Skeletal muscle tissue (tissue), 3 donors: ENCODE measurements at regions not wholly inside any gene's neighbourhood (a gene's known extent, or its start where the extent isn't known, plus 50 kb on each side); places are given as distances from the start of the nearest gene placed in this dataset.
A peak's percentile ranks its signal among the peaks of the same experiment; 100 is the strongest.

Experiments
- H3K27ac ChIP-seq: one replicate; pipeline ENCODE4 v1.7.0; 2013; ENCODE audit warnings: mild to moderate bottlenecking, low read depth, low read length, inconsistent platforms
- H3K27me3 ChIP-seq, 3 donors: one replicate each; pipeline ENCODE4 v1.7.0; 2013; ENCODE audit warnings: low read length in 3 of 3; ENCODE audit not compliant: control insufficient read depth in 3 of 3, insufficient read depth in 3 of 3
- H3K36me3 ChIP-seq, 3 donors: one replicate each; pipeline ENCODE4 v1.7.0; 2013; ENCODE audit warnings: low read length in 3 of 3; ENCODE audit not compliant: control insufficient read depth in 3 of 3, insufficient read depth in 3 of 3
- H3K4me1 ChIP-seq, 3 donors: one replicate each; pipeline ENCODE4 v1.7.0; 2013; ENCODE audit warnings: low read length in 3 of 3, mild to moderate bottlenecking in 3 of 3; ENCODE audit not compliant: control insufficient read depth in 3 of 3, insufficient read depth in 3 of 3
- H3K4me3 ChIP-seq, 3 donors: one replicate each; pipeline ENCODE4 v1.7.0; 2013; ENCODE audit warnings: low read length in 3 of 3
- H3K9ac ChIP-seq, 3 donors: one replicate each; pipeline ENCODE4 v1.7.0; 2013; ENCODE audit warnings: low read length in 3 of 3, mild to moderate bottlenecking in 3 of 3, moderate library complexity in 2 of 3, low read depth in 1 of 3
- H3K9me3 ChIP-seq, 3 donors: one replicate each; pipeline ENCODE4 v1.7.0; 2013; ENCODE audit warnings: low read length in 3 of 3; ENCODE audit not compliant: control insufficient read depth in 3 of 3
- donor health status: Osteomylitis.

GRCh38 chr10:61166065-61166464, 222.1 kb upstream of the RHOBTB1 start:
- Histone ChIP-seq H3K27ac (peak overlapping the region; percentile 84), H3K27me3 (no peaks in the 10 kb centered on the region), H3K36me3 (no peaks in the 10 kb centered on the region)

GRCh38 chr10:61164458-61165160, 220.6 kb upstream of the RHOBTB1 start:
- Histone ChIP-seq H3K9me3 (no peaks in the 10 kb centered on the region), H3K9ac (peak overlapping the region; percentile 5 to 34 (median 28)), H3K27me3 (no peaks in the 10 kb centered on the region), H3K27ac (peak overlapping the region; percentile 84), H3K4me3 (no peak overlapping the region), H3K4me1 (peaks cover 21 to 30% (median 25%) of the 10 kb centered on the region in 3 donors), H3K36me3 (no peaks in the 10 kb centered on the region)

More at GRCh38 chr10:61166065-61166464, 222.1 kb upstream of the RHOBTB1 start:
- Histone ChIP-seq H3K9ac (peak overlapping the region in 1 of 3 donors; percentile 55), H3K4me1 (peaks cover 26 to 36% (median 33%) of the 10 kb centered on the region in 3 donors), H3K9me3 (no peaks in the 10 kb centered on the region), H3K4me3 (no peak overlapping the region)

GRCh38 chr10:61163403-61163802, 219.4 kb upstream of the RHOBTB1 start:
- no peaks in the 10 kb centered on the region for H3K36me3 ChIP-seq
- H3K27ac ChIP-seq: peak overlapping the region; percentile 84
- no peaks in the 10 kb centered on the region for H3K9me3 ChIP-seq
- H3K4me1 ChIP-seq: peaks cover 21 to 25% (median 23%) of the 10 kb centered on the region in 3 donors
- no peaks in the 10 kb centered on the region for H3K27me3 ChIP-seq
- H3K4me3 ChIP-seq: no peak overlapping the region
- peak overlapping the region in 2 of 3 donors; percentile 5 to 10 for H3K9ac ChIP-seq

- peaks cover 16 to 22% (median 20%) of the 10 kb centered on the region in 3 donors for H3K4me1 ChIP-seq
- no peaks in the 10 kb centered on the region for H3K9me3 ChIP-seq
- H3K36me3 ChIP-seq: no peaks in the 10 kb centered on the region
- no peak overlapping the region for H3K4me3 ChIP-seq
- H3K27me3 ChIP-seq: no peaks in the 10 kb centered on the region
- no peak overlapping the region for H3K27ac ChIP-seq
- no peak overlapping the region for H3K9ac ChIP-seq
These were observed 216.3 kb upstream of the RHOBTB1 start for GRCh38 chr10:61160253-61160652.

- no peaks in the 10 kb centered on the region for H3K36me3 ChIP-seq
- H3K4me1 ChIP-seq: peaks cover 11 to 16% (median 15%) of the 10 kb centered on the region in 3 donors
- no peaks in the 10 kb centered on the region for H3K9me3 ChIP-seq
- no peak overlapping the region for H3K9ac ChIP-seq
- no peaks in the 10 kb centered on the region for H3K27me3 ChIP-seq
- H3K27ac ChIP-seq: no peak overlapping the region
- H3K4me3 ChIP-seq: no peak overlapping the region
These were observed 215.3 kb upstream of the RHOBTB1 start for GRCh38 chr10:61159253-61159652.

- no peak overlapping the region for H3K4me3 ChIP-seq
- H3K27me3 ChIP-seq: no peaks in the 10 kb centered on the region
- H3K9me3 ChIP-seq: no peaks in the 10 kb centered on the region
- H3K4me1 ChIP-seq: peaks cover 0 to 6% (median 4%) of the 10 kb centered on the region in 3 donors
- H3K27ac ChIP-seq: no peak overlapping the region
- H3K9ac ChIP-seq: no peak overlapping the region
- H3K36me3 ChIP-seq: no peaks in the 10 kb centered on the region
These were observed 213.2 kb upstream of the RHOBTB1 start for GRCh38 chr10:61157182-61157581.

- Histone ChIP-seq H3K4me3 (no peak overlapping the region), H3K9me3 (no peaks in the 10 kb centered on the region)
These were observed 209.8 kb upstream of the RHOBTB1 start for GRCh38 chr10:61153771-61154170.

GRCh38 chr10:61151059-61151458, 207.1 kb upstream of the RHOBTB1 start:
- no peaks in the 10 kb centered on the region for H3K9me3 ChIP-seq
- H3K9ac ChIP-seq: no peak overlapping the region

More at GRCh38 chr10:61153771-61154170, 209.8 kb upstream of the RHOBTB1 start:
- H3K4me1 ChIP-seq: peaks cover 0 to 6% (median 2%) of the 10 kb centered on the region in 3 donors
- no peak overlapping the region for H3K27ac ChIP-seq
- H3K9ac ChIP-seq: no peak overlapping the region
- no peaks in the 10 kb centered on the region for H3K36me3 ChIP-seq
- H3K27me3 ChIP-seq: no peaks in the 10 kb centered on the region

GRCh38 chr10:61148451-61148850, 204.5 kb upstream of the RHOBTB1 start:
- H3K9me3 ChIP-seq: no peaks in the 10 kb centered on the region
- H3K4me3 ChIP-seq: no peak overlapping the region
- no peaks in the 10 kb centered on the region for H3K27me3 ChIP-seq

More at GRCh38 chr10:61151059-61151458, 207.1 kb upstream of the RHOBTB1 start:
- Histone ChIP-seq H3K27me3 (no peaks in the 10 kb centered on the region), H3K27ac (no peak overlapping the region), H3K4me1 (no peaks in the 10 kb centered on the region), H3K4me3 (no peak overlapping the region), H3K36me3 (no peaks in the 10 kb centered on the region)

GRCh38 chr10:61142987-61143386, 199.0 kb upstream of the RHOBTB1 start:
- Histone ChIP-seq H3K27me3 (no peaks in the 10 kb centered on the region), H3K4me1 (peaks cover 0 to 6% (median 5%) of the 10 kb centered on the region in 3 donors), H3K4me3 (no peak overlapping the region), H3K27ac (no peak overlapping the region), H3K9me3 (no peaks in the 10 kb centered on the region), H3K36me3 (no peaks in the 10 kb centered on the region), H3K9ac (no peak overlapping the region)

More at GRCh38 chr10:61148451-61148850, 204.5 kb upstream of the RHOBTB1 start:
- no peak overlapping the region for H3K27ac ChIP-seq
- H3K36me3 ChIP-seq: no peaks in the 10 kb centered on the region
- no peak overlapping the region for H3K9ac ChIP-seq
- H3K4me1 ChIP-seq: no peaks in the 10 kb centered on the region
